ENCODE measurements at regions not wholly inside any gene's neighbourhood (a gene's known extent, or its start where the extent isn't known, plus 50 kb on each side); places are given as distances from the start of the nearest gene placed in this dataset.

GRCh38 chr11:11163669-11164333, 189.2 kb downstream of the CSNK2A3 start:
- no peak for TF ChIP-seq CTCF (IDR thresholded peaks at IDR 0.05)
- no peak for TF ChIP-seq POLR2AphosphoS5 (IDR thresholded peaks at IDR 0.05)
- no peak for TF ChIP-seq POLR2A (IDR thresholded peaks at IDR 0.05)
- no peak for TF ChIP-seq EP300 (IDR thresholded peaks at IDR 0.05)

All from stomach (tissue), 4 donors.